H1 (cell line): ENCODE measurements at regions not wholly inside any gene's neighbourhood (a gene's known extent, or its start where the extent isn't known, plus 50 kb on each side); places are given as distances from the start of the nearest gene placed in this dataset.

Experiments
- CTCF ChIA-PET: fragments of 300-600 bp; sonication (Branson Sonifier 250); formaldehyde crosslinking; loops from one replicate; lab custom pipeline; 2021; ENCODE audit not compliant: partially characterized antibody; lab: Charles Lee
- POLR2A ChIA-PET: fragments of 300-600 bp; sonication (Branson Sonifier 250); formaldehyde crosslinking; loops from one replicate; lab custom pipeline; 2021; ENCODE audit warnings: inconsistent platforms; ENCODE audit not compliant: partially characterized antibody; lab: Charles Lee
- DNase-seq, 2 experiments: peaks; one replicate each; pipeline versions ENCODE4 v3.0.0 to v3.0.0-alpha.2; 2010 to 2022; ENCODE audit warnings: low spot score in 2 of 2, low read depth in 1 of 2, mixed read lengths in 1 of 2
- FAIRE-seq: peaks from 2 replicates; lab custom pipeline; 2011; peaks lifted over from hg19 to GRCh38; lab: Jason Lieb, UNC
- H2AFZ ChIP-seq: 2 replicates; pipeline ENCODE4 v1.8.1; 2012; ENCODE audit warnings: low read length, inconsistent platforms
- H2AK5ac ChIP-seq: 2 replicates; pipeline ENCODE4 v1.6.1; 2013; ENCODE audit warnings: low read depth, low read length
- H2BK120ac ChIP-seq: replicated peaks from 2 replicates; pipeline ENCODE3; 2013; ENCODE audit warnings: low read depth, low read length, inconsistent platforms
- H2BK12ac ChIP-seq: 2 replicates; pipeline ENCODE4 v1.6.1; 2013; ENCODE audit warnings: low read depth, low read length
- H2BK15ac ChIP-seq: 2 replicates; pipeline ENCODE4 v1.6.1; 2013; ENCODE audit warnings: low read length
- H2BK20ac ChIP-seq: 2 replicates; pipeline ENCODE4 v1.6.1; 2013; ENCODE audit warnings: low read length
- H2BK5ac ChIP-seq: 2 replicates; pipeline ENCODE4 v1.6.1; 2013; ENCODE audit warnings: low read depth, low read length
- H3K14ac ChIP-seq: 2 replicates; pipeline ENCODE4 v1.6.1; 2013; ENCODE audit warnings: inconsistent platforms; ENCODE audit not compliant: insufficient read length
- H3K18ac ChIP-seq: 2 replicates; pipeline ENCODE4 v1.6.1; 2013; ENCODE audit warnings: low read length; ENCODE audit errors: extremely low read depth
- H3K23ac ChIP-seq: 2 replicates; pipeline ENCODE4 v1.6.1; 2013; ENCODE audit warnings: inconsistent platforms; ENCODE audit not compliant: insufficient read length
- H3K23me2 ChIP-seq: 2 replicates; pipeline ENCODE4 v1.6.1; 2013; ENCODE audit warnings: low read depth, low read length
- H3K27ac ChIP-seq: 2 replicates; pipeline ENCODE4 v1.6.1; 2011; ENCODE audit warnings: low read depth, low read length, inconsistent platforms
- H3K27me3 ChIP-seq, 4 experiments: replicated peaks in 1 of 4; 1 replicate in 1 of 4; 2 replicates in 3 of 4; pipeline versions ENCODE4 v1.6.1 to v1.8.1; 2011 to 2013; ENCODE audit warnings: low read length in 3 of 4, mild to moderate bottlenecking in 3 of 4, inconsistent platforms in 2 of 4, mixed read lengths in 2 of 4, moderate library complexity in 1 of 4; ENCODE audit not compliant: control insufficient read depth in 3 of 4, insufficient read depth in 3 of 4; ENCODE audit errors: extremely low read depth in 1 of 4
- H3K36me3 ChIP-seq, 4 experiments: 2 replicates each; pipeline versions ENCODE4 v1.6.1 to v1.8.1; 2011 to 2013; ENCODE audit warnings: mild to moderate bottlenecking in 4 of 4, low read length in 3 of 4, moderate library complexity in 2 of 4, control low read depth in 1 of 4, inconsistent platforms in 1 of 4; ENCODE audit not compliant: insufficient read depth in 4 of 4, control insufficient read depth in 2 of 4
- H3K4ac ChIP-seq: replicated peaks from 2 replicates; pipeline ENCODE3; 2013; ENCODE audit warnings: low read length, low read depth, mixed read lengths, inconsistent platforms; ENCODE audit not compliant: insufficient read length
- H3K4me1 ChIP-seq, 4 experiments: replicated peaks in 1 of 4; 1 replicate in 1 of 4; 2 replicates in 3 of 4; pipeline versions ENCODE4 v1.6.1 to v1.8.1; 2011 to 2013; ENCODE audit warnings: low read length in 3 of 4, inconsistent platforms in 2 of 4, mixed read lengths in 1 of 4; ENCODE audit not compliant: insufficient read depth in 4 of 4, control insufficient read depth in 3 of 4
- H3K4me2 ChIP-seq, 2 experiments: 2 replicates each; pipeline versions ENCODE4 v1.6.1 to v1.8.1; 2011 to 2013; ENCODE audit warnings: low read depth in 2 of 2, low read length in 2 of 2, control low read depth in 1 of 2, inconsistent platforms in 1 of 2, mild to moderate bottlenecking in 1 of 2; ENCODE audit not compliant: insufficient read depth in 1 of 2
- H3K4me3 ChIP-seq, 4 experiments: fragments of 200-600, 300-600 bp in 1 of 4; sonication (generic), shearing (Covaris generic), sonication (Bioruptor Twin) in 1 of 4; 2 replicates each; pipeline versions ENCODE4 v1.5.1 to v1.8.1; 2011 to 2016; ENCODE audit warnings: low read length in 4 of 4, low read depth in 3 of 4, control low read depth in 2 of 4, inconsistent platforms in 2 of 4, mild to moderate bottlenecking in 2 of 4, mixed read lengths in 1 of 4, moderate library complexity in 1 of 4; ENCODE audit not compliant: insufficient read depth in 2 of 4; ENCODE audit errors: extremely low read depth in 1 of 4
- H3K56ac ChIP-seq: replicated peaks from 2 replicates; pipeline ENCODE3; 2013; ENCODE audit warnings: low read depth, mild to moderate bottlenecking, mixed read lengths, low read length, inconsistent platforms; ENCODE audit not compliant: insufficient read length
- H3K79me1 ChIP-seq: 2 replicates; pipeline ENCODE4 v1.6.1; 2013; ENCODE audit warnings: low read depth, low read length, control low read depth
- H3K79me2 ChIP-seq, 2 experiments: 2 replicates each; pipeline versions ENCODE4 v1.6.1 to v1.8.1; 2012 to 2013; ENCODE audit warnings: low read length in 2 of 2, mild to moderate bottlenecking in 2 of 2, inconsistent platforms in 1 of 2; ENCODE audit not compliant: insufficient read depth in 2 of 2, control insufficient read depth in 1 of 2
- H3K9ac ChIP-seq, 4 experiments: replicated peaks in 1 of 4; 1 replicate in 1 of 4; 2 replicates in 3 of 4; pipeline versions ENCODE4 v1.6.1 to v1.8.1; 2011 to 2013; ENCODE audit warnings: low read depth in 3 of 4, low read length in 3 of 4, control low read depth in 2 of 4, mild to moderate bottlenecking in 2 of 4, moderate library complexity in 2 of 4, inconsistent platforms in 1 of 4; ENCODE audit errors: extremely low read depth in 1 of 4
- H3K9me3 ChIP-seq, 2 experiments: 2 replicates each; pipeline versions ENCODE4 v1.6.1 to v1.8.1; 2012 to 2013; ENCODE audit warnings: mild to moderate bottlenecking in 2 of 2, moderate library complexity in 2 of 2, control low read depth in 1 of 2, inconsistent platforms in 1 of 2, low read depth in 1 of 2, low read length in 1 of 2, mixed read lengths in 1 of 2; ENCODE audit not compliant: insufficient read depth in 2 of 2
- H4K20me1 ChIP-seq, 2 experiments: replicated peaks in 1 of 2; 2 replicates each; pipeline versions ENCODE3 to v1.8.1; 2011 to 2013; ENCODE audit warnings: inconsistent platforms in 2 of 2, low read length in 2 of 2, mild to moderate bottlenecking in 1 of 2; ENCODE audit not compliant: insufficient read depth in 2 of 2, control insufficient read depth in 1 of 2
- H4K5ac ChIP-seq: 2 replicates; pipeline ENCODE4 v1.6.1; 2013; ENCODE audit warnings: low read length, low read depth, mixed read lengths, inconsistent platforms; ENCODE audit not compliant: insufficient read length
- H4K8ac ChIP-seq: 2 replicates; pipeline ENCODE4 v1.8.0; 2013; ENCODE audit warnings: mild to moderate bottlenecking, moderate library complexity, low read length, inconsistent platforms; ENCODE audit not compliant: insufficient read depth; ENCODE audit errors: extremely low read depth
- H4K91ac ChIP-seq: replicated peaks from 2 replicates; pipeline ENCODE3; 2013; ENCODE audit warnings: low read length, mixed read lengths, inconsistent platforms; ENCODE audit not compliant: insufficient read length
- KDM4A ChIP-seq: IDR thresholded peaks from one replicate; pipeline ENCODE4 v1.7.1; 2012; ENCODE audit warnings: low read depth, mild to moderate bottlenecking, moderate library complexity, low read length, inconsistent platforms; ENCODE audit not compliant: severe bottlenecking
- MAFK ChIP-seq: IDR thresholded peaks from 2 replicates; pipeline ENCODE4 v1.6.1; 2012; ENCODE audit warnings: low read depth, mild to moderate bottlenecking, improper control_type of control experiment, low read length
- SIRT6 ChIP-seq: IDR thresholded peaks from one replicate; pipeline ENCODE4 v1.7.1; 2012; ENCODE audit warnings: low read length, inconsistent platforms
- SIX5 ChIP-seq: IDR thresholded peaks from 2 replicates; pipeline ENCODE4 v1.6.1; 2011; ENCODE audit warnings: mild to moderate bottlenecking, low read depth, low read length
- SP2 ChIP-seq: IDR thresholded peaks from 2 replicates; pipeline ENCODE4 v1.6.1; 2012; ENCODE audit warnings: mild to moderate bottlenecking, low read length, inconsistent platforms
- TEAD4 ChIP-seq: IDR thresholded peaks from 2 replicates; pipeline ENCODE4 v1.6.1; 2012; ENCODE audit warnings: low read depth, low read length, inconsistent platforms, mixed read lengths
- WGBS, 2 experiments: shearing (Covaris generic) in 1 of 2; methylation state at CpG; one replicate each; pipeline versions ENCODE4 v1.1.6 to v1.1.7; 2013 to 2015; ENCODE audit warnings: low lambda C conversion rate in 2 of 2, mixed read lengths in 2 of 2, inconsistent platforms in 1 of 2, low coverage in 1 of 2, missing lambda C conversion rate in 1 of 2; ENCODE audit not compliant: insufficient replicate concordance in 2 of 2, insufficient coverage in 1 of 2, insufficient read length in 1 of 2; ENCODE audit errors: extremely low coverage in 1 of 2, missing lambda C conversion rate in 1 of 2; 5-methylcytosine and 5-hydroxymethylcytosine counted together

- Histone ChIP-seq H4K5ac (no peak overlapping the region), H3K27ac (no peak overlapping the region), H3K79me1 (no peaks in the 10 kb centered on the region), H2AFZ (no peak overlapping the region), H3K9ac (no peak overlapping the region), H3K79me2 (no peaks in the 10 kb centered on the region), H3K27me3 (no peaks in the 10 kb centered on the region), H3K14ac (no peak overlapping the region), H2BK120ac (no peak overlapping the region), H4K8ac (no peak overlapping the region), H3K36me3 (no peaks in the 10 kb centered on the region), H2BK20ac (no peak overlapping the region), H3K4me2 (no peak overlapping the region), H3K23ac (no peak overlapping the region), H4K91ac (no peak overlapping the region), H3K4me3 (no peak overlapping the region), H2BK5ac (no peak overlapping the region), H3K56ac (no peak overlapping the region), H2BK15ac (no peak overlapping the region), H3K4ac (no peak overlapping the region), H2BK12ac (no peak overlapping the region), H4K20me1 (no peaks in the 10 kb centered on the region), H3K9me3 (no peaks in the 10 kb centered on the region), H3K23me2 (no peaks in the 10 kb centered on the region), H3K4me1 (peaks cover 0 to 4% (median 0%) of the 10 kb centered on the region in 4 experiments; a peak in 1 of 7 replicates), H2AK5ac (no peak overlapping the region), H3K18ac (no peak overlapping the region)
- no peak for DNase-seq
- ChIA-PET POLR2A (no interaction called here), CTCF (no interaction called here)
- no peak for FAIRE-seq
- WGBS, 2 experiments, result 88% methylated on average over 1 of the region's 1 CpG; no CpG with 5 or more reads in 1 of the 2 experiments
- TF ChIP-seq TEAD4 (no peak), SIX5 (no peak), SP2 (no peak), SIRT6 (no peak), MAFK (no peak), KDM4A (no peak)
These were observed 280.7 kb upstream of the RAG2 start for GRCh38 chr11:36878737-36879136.
